PC-9 (cell line): ENCODE measurements at regions not wholly inside any gene's neighbourhood (a gene's known extent, or its start where the extent isn't known, plus 50 kb on each side); places are given as distances from the start of the nearest gene placed in this dataset.

Experiments
- BruUV-seq: library from RNA; stranded (reverse); fragments of 400-500 nt; replicated peaks from 2 replicates; lab custom pipeline; 2021; lab: Mats Ljungman, UMichigan
- CTCF ChIA-PET: fragments of 300-600 bp; sonication (Branson Sonifier 250); formaldehyde crosslinking; loops from one replicate; lab custom pipeline; 2022; ENCODE audit warnings: antibody characterized with exemption; lab: Charles Lee
- POLR2A ChIA-PET: fragments of 300-600 bp; sonication (Branson Sonifier 250); formaldehyde crosslinking; loops from one replicate; lab custom pipeline; 2022; ENCODE audit warnings: antibody characterized with exemption; ENCODE audit not compliant: unreplicated experiment; lab: Charles Lee
- DNase-seq, 2 experiments: peaks; one replicate each; pipeline versions ENCODE4 v3.0.0 to v3.0.0-alpha.2; 2015 to 2022; ENCODE audit warnings: mixed read lengths in 1 of 2
- H2AFZ ChIP-seq: fragments of 200-600 bp; sonication (generic); 2 replicates; pipeline ENCODE4 v1.8.1; 2017; ENCODE audit warnings: antibody characterized with exemption
- H3F3A ChIP-seq: fragments of 200-600 bp; sonication (generic); 2 replicates; pipeline ENCODE4 v1.8.1; 2017; ENCODE audit warnings: antibody characterized with exemption, mild to moderate bottlenecking, low read depth; ENCODE audit not compliant: insufficient read depth
- H3K27ac ChIP-seq: fragments of 200-600 bp; sonication (generic); 2 replicates; pipeline ENCODE4 v1.6.1; 2016; ENCODE audit warnings: mixed run types
- H3K27me3 ChIP-seq: fragments of 200-600 bp; sonication (generic); 2 replicates; pipeline ENCODE4 v1.6.1; 2016; ENCODE audit warnings: low read depth, mixed run types; ENCODE audit not compliant: insufficient read depth
- H3K36me3 ChIP-seq: fragments of 200-600 bp; sonication (generic); 2 replicates; pipeline ENCODE4 v1.6.1; 2016; ENCODE audit warnings: low read depth, mixed run types
- H3K4me1 ChIP-seq: fragments of 200-600 bp; sonication (generic); replicated peaks from 2 replicates; pipeline ENCODE4 v1.6.1; 2016; ENCODE audit warnings: mixed run types; ENCODE audit not compliant: insufficient read depth
- H3K4me2 ChIP-seq: fragments of 200-600 bp; sonication (generic); 2 replicates; pipeline ENCODE4 v1.6.1; 2017; ENCODE audit warnings: mixed run types
- H3K4me3 ChIP-seq: fragments of 200-600 bp; sonication (generic); 2 replicates; pipeline ENCODE4 v1.6.1; 2016; ENCODE audit warnings: mixed run types
- H3K79me2 ChIP-seq: fragments of 200-600 bp; sonication (generic); 2 replicates; pipeline ENCODE4 v1.6.1; 2017; ENCODE audit warnings: low read depth, mixed run types
- H3K9me2 ChIP-seq: fragments of 200-600 bp; sonication (generic); 2 replicates; pipeline ENCODE4 v1.8.1; 2017; ENCODE audit warnings: mild to moderate bottlenecking; ENCODE audit not compliant: insufficient read depth
- H3K9me3 ChIP-seq: fragments of 200-600 bp; sonication (generic); 2 replicates; pipeline ENCODE4 v1.8.1; 2016; ENCODE audit warnings: low read depth; ENCODE audit not compliant: insufficient read depth
- H4K20me1 ChIP-seq: fragments of 200-600 bp; sonication (generic); 2 replicates; pipeline ENCODE4 v1.8.1; 2017; ENCODE audit not compliant: insufficient read depth
- EZH2 ChIP-seq: fragments of 200-600 bp; sonication (generic); IDR thresholded peaks from 2 replicates; pipeline ENCODE4 v1.8.0; 2017; ENCODE audit warnings: antibody characterized with exemption, low read depth
- intact Hi-C: fragments of 100-400 bp; cut with micrococcal nuclease; formaldehyde crosslinking; loops from one replicate; pipeline ENCODE4 v1.10.0; 2022; ENCODE audit not compliant: unreplicated experiment
- TF ChIP-seq, protein P1 (sequence below): fragments of 200-600 bp; sonication (generic); conservative IDR thresholded peaks from 2 replicates; pipeline ENCODE4 v1.6.1; 2017; ENCODE audit warnings: mixed run types, antibody characterized with exemption, mild to moderate bottlenecking, moderate library complexity

DNA sequence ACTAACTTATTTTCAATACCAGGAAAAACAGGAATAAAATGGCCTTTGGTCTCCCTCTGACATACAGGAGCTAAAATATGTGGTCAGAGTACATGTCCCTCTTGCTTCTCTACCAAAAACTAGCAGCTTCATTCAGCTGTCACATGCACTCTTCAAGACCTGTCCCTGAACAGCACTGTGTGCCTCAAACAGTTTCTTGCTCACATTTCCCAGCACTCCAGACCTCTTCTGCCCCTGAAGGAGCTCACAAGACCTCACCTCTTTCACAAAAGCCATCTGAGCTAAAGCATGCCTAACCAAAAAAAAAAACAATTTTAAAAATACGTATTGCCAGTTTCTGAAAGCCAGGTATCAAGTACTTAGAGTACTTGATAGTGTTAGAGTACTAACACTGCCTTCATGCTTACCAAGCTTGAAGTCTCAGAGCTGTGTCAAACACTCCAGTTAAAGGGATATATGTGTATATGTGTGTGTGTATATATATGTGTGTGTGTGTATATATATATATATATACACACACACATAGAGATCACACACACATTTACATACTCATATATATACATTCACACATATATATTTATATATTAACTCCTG is 148.3 kb upstream of the POU3F2 start:
- Histone ChIP-seq H3K79me2 (no peaks in the 10 kb centered on the region), H3K9me3 (no peaks in the 10 kb centered on the region; the same call in 1 of the 2 replicates), H3K4me1 (no peaks in the 10 kb centered on the region), H3K4me2 (no peak overlapping the region), H3K4me3 (no peak overlapping the region), H3K27me3 (no peaks in the 10 kb centered on the region), H3K36me3 (no peaks in the 10 kb centered on the region), H3F3A (no peaks in the 10 kb centered on the region), H2AFZ (no peak overlapping the region), H3K9me2 (no peaks in the 10 kb centered on the region), H3K27ac (no peak overlapping the region), H4K20me1 (no peaks in the 10 kb centered on the region)
- intact Hi-C loops, result no loop called here
- no TSS peak for BruUV-seq
- POLR2A ChIA-PET, result no interaction called here
- TF ChIP-seq EZH2, result no peak
- TF ChIP-seq, protein P1, sequence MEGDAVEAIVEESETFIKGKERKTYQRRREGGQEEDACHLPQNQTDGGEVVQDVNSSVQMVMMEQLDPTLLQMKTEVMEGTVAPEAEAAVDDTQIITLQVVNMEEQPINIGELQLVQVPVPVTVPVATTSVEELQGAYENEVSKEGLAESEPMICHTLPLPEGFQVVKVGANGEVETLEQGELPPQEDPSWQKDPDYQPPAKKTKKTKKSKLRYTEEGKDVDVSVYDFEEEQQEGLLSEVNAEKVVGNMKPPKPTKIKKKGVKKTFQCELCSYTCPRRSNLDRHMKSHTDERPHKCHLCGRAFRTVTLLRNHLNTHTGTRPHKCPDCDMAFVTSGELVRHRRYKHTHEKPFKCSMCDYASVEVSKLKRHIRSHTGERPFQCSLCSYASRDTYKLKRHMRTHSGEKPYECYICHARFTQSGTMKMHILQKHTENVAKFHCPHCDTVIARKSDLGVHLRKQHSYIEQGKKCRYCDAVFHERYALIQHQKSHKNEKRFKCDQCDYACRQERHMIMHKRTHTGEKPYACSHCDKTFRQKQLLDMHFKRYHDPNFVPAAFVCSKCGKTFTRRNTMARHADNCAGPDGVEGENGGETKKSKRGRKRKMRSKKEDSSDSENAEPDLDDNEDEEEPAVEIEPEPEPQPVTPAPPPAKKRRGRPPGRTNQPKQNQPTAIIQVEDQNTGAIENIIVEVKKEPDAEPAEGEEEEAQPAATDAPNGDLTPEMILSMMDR, result no peak
- DNase-seq, result no peak
- CTCF ChIA-PET, result no interaction called here

DNA sequence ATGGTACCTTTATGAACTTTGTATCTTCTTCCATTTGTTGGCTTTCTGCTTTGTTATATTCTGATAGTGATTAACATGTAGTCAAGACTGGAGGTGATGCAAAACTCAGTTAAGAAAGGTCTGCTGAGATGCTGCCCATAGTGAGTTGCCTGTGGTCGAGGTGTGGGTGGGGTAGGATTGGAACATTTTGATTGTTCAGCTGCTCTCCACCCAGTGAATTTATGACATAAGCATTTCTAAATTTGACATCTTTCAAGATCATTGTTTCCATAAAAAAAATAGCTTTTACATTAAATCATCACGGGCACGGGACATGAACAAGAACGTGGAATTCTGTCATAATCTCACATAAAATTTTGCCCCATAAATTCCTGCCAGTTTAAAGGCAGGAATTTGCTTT is 146.6 kb upstream of the POU3F2 start:
- Histone ChIP-seq H3F3A (no peaks in the 10 kb centered on the region), H3K27me3 (no peaks in the 10 kb centered on the region), H3K36me3 (no peaks in the 10 kb centered on the region), H3K4me3 (no peak overlapping the region), H3K27ac (no peak overlapping the region), H3K9me2 (no peaks in the 10 kb centered on the region), H3K79me2 (no peaks in the 10 kb centered on the region), H3K9me3 (no peaks in the 10 kb centered on the region; the same call in 1 of the 2 replicates), H3K4me1 (no peaks in the 10 kb centered on the region), H4K20me1 (no peaks in the 10 kb centered on the region), H3K4me2 (no peak overlapping the region), H2AFZ (no peak overlapping the region)
- ChIA-PET POLR2A (no interaction called here), CTCF (no interaction called here)
- BruUV-seq, result no TSS peak
- intact Hi-C loops, result no loop called here
- no peak for TF ChIP-seq EZH2
- TF ChIP-seq, protein P1, result no peak
- no peak for DNase-seq

DNA sequence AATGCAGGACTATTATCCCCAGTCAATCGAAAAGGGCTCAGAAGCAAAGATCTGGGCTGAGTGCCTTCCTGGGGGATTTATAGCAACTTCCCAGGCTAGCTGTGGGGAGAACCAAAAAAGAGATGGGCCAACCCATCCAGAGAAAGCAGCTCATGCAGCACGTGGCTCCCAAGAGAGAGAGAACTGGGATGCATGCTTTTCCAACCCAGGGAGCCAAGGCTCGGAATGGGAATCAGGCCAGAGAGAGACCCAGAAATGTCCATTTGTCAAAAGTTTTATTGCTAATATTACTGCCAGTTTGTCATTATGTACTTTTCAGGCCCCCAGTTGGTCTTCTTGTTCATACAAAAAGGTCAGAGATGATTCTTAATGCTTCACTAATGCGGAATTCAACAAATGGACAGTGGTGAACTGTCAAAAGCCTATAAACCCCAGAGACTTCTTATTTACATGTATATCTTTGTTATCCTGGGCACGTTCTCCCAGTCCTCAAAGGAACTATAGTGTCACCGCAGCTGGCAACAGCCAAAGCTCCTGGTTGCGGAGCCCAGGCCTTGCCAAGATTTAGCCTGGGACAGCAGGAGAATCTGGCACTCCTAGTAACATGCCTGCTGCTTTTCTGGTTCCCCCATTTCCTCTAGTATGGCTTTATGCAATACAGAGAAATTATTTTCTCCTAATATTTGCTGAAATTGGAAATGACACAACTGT is 139.1 kb upstream of the POU3F2 start:
- no peak overlapping the region for H3K4me3 ChIP-seq
- no TSS peak for BruUV-seq
- H3K27ac ChIP-seq, result no peak overlapping the region
- no peaks in the 10 kb centered on the region for H3K4me1 ChIP-seq
- intact Hi-C loops, result no loop called here
- CTCF ChIA-PET, result no interaction called here
- no peaks in the 10 kb centered on the region for H3F3A ChIP-seq
- H3K9me3 ChIP-seq, result no peaks in the 10 kb centered on the region
- no peak for DNase-seq
- TF ChIP-seq, protein P1, result no peak
- TF ChIP-seq EZH2, result no peak
- no peaks in the 10 kb centered on the region for H3K27me3 ChIP-seq
- H3K4me2 ChIP-seq, result no peak overlapping the region
- POLR2A ChIA-PET, result no interaction called here
- no peaks in the 10 kb centered on the region for H3K9me2 ChIP-seq
- H2AFZ ChIP-seq, result no peak overlapping the region
- H4K20me1 ChIP-seq, result no peaks in the 10 kb centered on the region
- no peaks in the 10 kb centered on the region for H3K36me3 ChIP-seq
- no peaks in the 10 kb centered on the region for H3K79me2 ChIP-seq
